ENCODE measurements at regions not wholly inside any gene's neighbourhood (a gene's known extent, or its start where the extent isn't known, plus 50 kb on each side); places are given as distances from the start of the nearest gene placed in this dataset.

GRCh38 chr12:25713264-25713663, 160.2 kb upstream of the LMNTD1 start:
- TF ChIP-seq CTCF (IDR thresholded peaks at IDR 0.05; ENCODE audit: insufficient read depth, low read depth, low read length, missing control alignments): no peak
- DNase-seq (ENCODE audit: low read depth): peak; percentile 82
- H3K4me3 ChIP-seq (ENCODE audit: low read depth, low read length): no peak overlapping the region

GRCh38 chr12:25714198-25714984, 161.3 kb upstream of the LMNTD1 start:
- DNase-seq (ENCODE audit: low read depth): no peak
- H3K4me3 ChIP-seq (ENCODE audit: low read depth, low read length): no peak overlapping the region
- TF ChIP-seq CTCF (IDR thresholded peaks at IDR 0.05; ENCODE audit: insufficient read depth, low read depth, low read length, missing control alignments): no peak

GRCh38 chr12:25715102-25715501, 162.0 kb upstream of the LMNTD1 start:
- TF ChIP-seq CTCF (IDR thresholded peaks at IDR 0.05; ENCODE audit: insufficient read depth, low read depth, low read length, missing control alignments): no peak
- no peak for DNase-seq (ENCODE audit: low read depth)
- H3K4me3 ChIP-seq (ENCODE audit: low read depth, low read length): no peak overlapping the region

- no peak for TF ChIP-seq CTCF (IDR thresholded peaks at IDR 0.05; ENCODE audit: insufficient read depth, low read depth, low read length, missing control alignments)
- no peak overlapping the region for H3K4me3 ChIP-seq (ENCODE audit: low read depth, low read length)
- no peak for DNase-seq (ENCODE audit: low read depth)
Measured at GRCh38 chr12:25716842-25717241, 163.8 kb upstream of the LMNTD1 start.

- no peak overlapping the region for H3K4me3 ChIP-seq (ENCODE audit: low read depth, low read length)
- no peak for DNase-seq (ENCODE audit: low read depth)
- no peak for TF ChIP-seq CTCF (IDR thresholded peaks at IDR 0.05; ENCODE audit: insufficient read depth, low read depth, low read length, missing control alignments)
Measured at GRCh38 chr12:25717552-25717951, 164.5 kb upstream of the LMNTD1 start.

GRCh38 chr12:25718081-25718731, 165.1 kb upstream of the LMNTD1 start:
- DNase-seq (ENCODE audit: low read depth): no peak
- no peak for TF ChIP-seq CTCF (IDR thresholded peaks at IDR 0.05; ENCODE audit: insufficient read depth, low read depth, low read length, missing control alignments)

More at GRCh38 chr12:25718081-25718731, 165.1 kb upstream of the LMNTD1 start:
- H3K4me3 ChIP-seq (ENCODE audit: low read depth, low read length): no peak overlapping the region
